SKM-1 treated with dmso at 0.1 percent for 144 hours (cell line): ENCODE measurements at regions not wholly inside any gene's neighbourhood (a gene's known extent, or its start where the extent isn't known, plus 50 kb on each side); places are given as distances from the start of the nearest gene placed in this dataset.
"Not testable (repeated sequence)": the region's sequence is repeated elsewhere in the genome, so short reads cannot be mapped to it uniquely, and the experiment has no call there.

Experiments used
- DNase-seq: peaks from one replicate; lab custom pipeline; 2025; ENCODE audit not compliant: unreplicated experiment; lab: John Stamatoyannopoulos, UW

DNA sequence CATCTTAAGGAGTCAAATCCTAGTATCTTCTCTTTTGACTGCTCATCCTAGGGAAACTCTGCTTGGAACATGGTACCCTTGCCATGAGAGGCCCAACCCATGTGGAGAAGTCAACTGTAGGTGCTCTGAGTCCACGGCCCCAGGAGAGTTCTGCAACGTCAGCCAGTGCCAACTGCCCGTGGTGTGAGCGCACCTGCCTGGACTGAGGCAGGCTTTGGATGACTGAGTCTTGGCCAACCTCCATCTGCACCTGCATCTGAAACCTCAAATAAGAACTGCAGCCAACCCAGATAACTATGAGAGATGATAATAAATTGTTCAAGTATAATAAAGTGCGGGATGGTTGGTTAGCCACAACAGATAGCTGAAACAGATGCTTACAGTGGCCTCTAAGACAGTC is 772.0 kb downstream of the TRIML1 start:
- no peak for DNase-seq

DNA sequence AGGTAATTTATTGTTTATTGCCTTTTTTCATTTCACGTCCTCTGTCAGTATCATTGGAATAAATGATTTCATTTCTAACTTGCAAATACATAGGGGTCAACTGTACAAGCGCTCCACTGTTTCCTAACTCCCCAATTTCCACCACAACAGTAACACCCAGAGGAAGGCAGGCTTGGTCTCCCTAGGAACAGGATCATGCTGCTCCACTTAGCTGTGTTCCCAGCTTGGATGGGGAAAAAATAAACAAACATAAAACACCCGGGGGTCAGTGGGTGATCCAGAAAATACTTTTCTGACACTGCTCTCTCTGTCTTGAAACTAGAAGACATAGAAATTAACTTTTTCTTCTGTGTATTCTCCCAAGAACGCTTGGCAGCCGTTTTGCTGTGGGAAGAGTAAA is 772.5 kb downstream of the TRIML1 start:
- DNase-seq = no peak

- DNase-seq = no peak
These were observed 775.9 kb downstream of the TRIML1 start for GRCh38 chr4:188915175-188915574.

DNA sequence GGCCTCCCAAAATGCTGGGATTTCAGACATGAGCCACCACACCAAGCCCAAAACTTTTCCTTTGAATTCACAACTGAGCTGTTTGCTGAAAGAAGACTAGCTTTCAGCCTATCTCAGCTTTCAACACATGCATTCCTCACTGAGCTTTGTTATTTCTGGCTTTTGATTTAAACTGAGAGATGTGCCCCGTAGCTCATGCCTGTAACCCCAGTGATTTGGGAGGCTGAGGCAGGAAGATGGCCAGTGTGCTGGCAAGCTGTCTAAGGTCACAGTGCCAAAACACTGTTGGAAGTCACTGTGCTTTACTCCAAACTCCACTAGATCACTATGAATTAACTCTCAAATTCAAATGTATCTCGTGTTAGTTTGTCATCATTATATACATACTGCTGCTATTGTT is 779.5 kb downstream of the TRIML1 start:
- DNase-seq = no peak

DNA sequence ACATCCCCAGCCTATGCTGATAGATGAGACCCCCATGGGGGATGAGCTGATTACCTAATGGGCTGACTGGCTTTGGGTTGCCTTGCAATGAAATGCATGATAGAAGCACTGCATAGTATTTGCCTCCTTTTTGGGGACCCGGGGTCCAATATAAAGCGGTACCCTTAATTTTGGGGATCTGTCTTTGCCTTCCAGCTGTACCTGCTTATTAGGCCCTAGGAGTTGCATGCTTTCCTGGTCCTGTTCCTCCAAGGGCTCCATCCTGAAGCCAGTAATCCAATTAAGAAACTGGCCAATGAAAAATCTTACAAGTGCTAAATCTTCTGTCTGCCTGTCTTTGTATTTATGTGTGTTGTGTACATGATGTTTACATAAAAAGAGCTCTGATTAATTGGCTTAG is 791.6 kb downstream of the TRIML1 start:
- no peak for DNase-seq

DNA sequence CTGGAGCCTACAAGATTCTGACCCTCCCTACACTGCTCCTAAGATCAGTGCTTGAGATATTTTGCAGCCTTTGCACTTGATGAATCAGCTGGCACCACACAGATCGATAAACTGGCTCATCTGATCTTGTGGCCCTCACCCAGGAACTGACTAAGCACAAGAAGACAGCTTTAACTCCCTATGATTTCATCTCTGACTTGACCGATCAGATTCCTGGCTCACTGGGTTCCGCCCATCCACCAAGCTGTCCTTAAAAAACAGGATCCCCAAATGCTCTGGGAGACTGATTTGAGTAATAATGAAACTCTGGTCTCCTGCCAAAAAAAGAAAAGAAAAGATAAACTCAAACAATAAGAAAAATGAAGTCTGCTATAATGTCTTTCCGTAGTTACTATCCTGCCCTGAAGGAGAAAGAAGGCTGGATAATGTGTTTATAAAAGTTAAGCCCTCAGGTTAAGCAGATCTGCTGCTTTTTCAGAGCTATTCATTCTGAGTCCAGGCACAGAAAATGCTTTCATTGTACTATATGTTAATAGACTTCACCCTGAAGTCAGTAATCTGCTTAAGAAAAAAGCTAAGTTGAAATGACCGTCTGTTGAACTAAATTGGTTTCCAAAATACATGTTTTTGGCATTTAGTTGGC is 795.2 kb downstream of the TRIML1 start:
- no peak for DNase-seq

- no peak for DNase-seq
These were observed 802.4 kb downstream of the TRIML1 start for GRCh38 chr4:188941524-188942119.

GRCh38 chr4:188942606-188943005 is 803.4 kb downstream of the TRIML1 start:
- DNase-seq = no peak

DNA sequence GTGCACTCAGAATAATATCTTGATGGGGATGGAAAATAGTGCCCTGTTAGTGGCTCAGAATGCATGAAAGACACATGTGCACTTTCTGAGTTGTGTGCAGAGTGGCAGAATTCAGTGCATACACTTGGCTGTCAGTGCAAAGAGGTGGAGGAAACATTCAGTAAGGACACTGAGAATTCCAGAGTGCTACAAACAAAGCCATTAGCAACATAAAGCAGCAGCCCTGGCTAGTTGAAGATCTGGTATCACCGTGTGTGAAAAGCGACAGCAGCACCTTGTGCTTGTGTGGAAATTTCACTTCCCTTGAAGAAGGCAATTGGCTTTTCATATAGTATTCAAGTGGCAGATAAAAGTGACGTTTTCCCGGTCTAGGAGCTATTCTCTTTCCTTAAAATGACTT is 810.4 kb downstream of the TRIML1 start:
- DNase-seq = no peak

GRCh38 chr4:188955066-188955465 is 815.8 kb downstream of the TRIML1 start:
- no peak for DNase-seq

GRCh38 chr4:188956566-188956965 is 817.3 kb downstream of the TRIML1 start:
- no peak for DNase-seq

- no peak for DNase-seq
These were observed 819.1 kb downstream of the TRIML1 start for GRCh38 chr4:188958346-188958745.

DNA sequence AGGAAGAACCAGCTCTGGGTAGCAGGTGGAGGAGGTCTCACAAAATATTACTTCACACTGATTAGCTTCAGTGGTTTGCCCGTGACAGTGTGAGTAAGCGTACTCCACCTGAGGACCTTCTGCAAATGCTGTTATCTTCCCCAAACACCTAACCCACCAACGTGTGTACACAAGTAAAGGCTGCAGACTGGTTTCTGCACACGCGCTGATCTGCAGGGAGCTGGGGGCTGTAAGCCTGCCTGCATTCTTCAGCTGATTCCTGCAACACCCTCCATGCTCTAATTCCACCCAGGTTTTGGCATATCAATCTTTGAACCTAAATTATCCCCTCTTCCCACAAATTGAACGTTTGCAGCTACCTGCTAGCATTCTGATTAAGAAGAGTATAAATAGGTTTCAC is 820.2 kb downstream of the TRIML1 start:
- DNase-seq = no peak

DNA sequence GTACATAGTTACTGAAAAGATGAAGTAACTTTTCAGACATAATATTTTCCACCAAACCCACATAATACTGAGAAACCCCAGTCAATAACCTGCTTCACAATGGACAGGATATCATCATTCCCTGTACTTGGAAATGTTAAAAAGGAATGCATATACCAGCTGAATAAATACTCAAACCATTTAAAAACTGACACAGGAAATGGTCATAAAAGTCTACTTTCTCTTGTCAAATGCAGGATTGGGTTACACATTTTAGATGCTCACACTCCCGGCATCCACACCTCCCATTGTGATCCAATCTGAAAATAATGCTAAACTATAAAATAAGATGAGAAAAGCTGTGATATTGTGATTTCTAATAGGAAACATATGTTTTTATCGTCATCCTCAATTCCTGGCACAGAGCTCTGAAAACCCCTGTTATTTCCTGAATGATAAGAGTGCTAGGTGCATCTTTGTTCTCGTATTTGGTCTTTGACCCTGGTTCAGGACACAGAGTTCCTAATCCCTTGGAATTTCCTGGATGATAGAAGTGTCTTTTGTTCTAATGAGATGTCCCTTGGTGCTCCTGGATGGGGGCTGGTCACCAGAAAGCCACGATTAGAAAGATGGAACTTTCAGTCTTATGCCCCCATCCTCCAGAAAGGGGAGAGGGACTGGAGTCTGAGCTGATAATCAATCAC is 821.3 kb downstream of the TRIML1 start:
- DNase-seq = no peak

- no peak for DNase-seq
These were observed 831.9 kb downstream of the TRIML1 start for GRCh38 chr4:188971125-188971524.

GRCh38 chr4:188975271-188975670 is 836.0 kb downstream of the TRIML1 start:
- no peak for DNase-seq

- DNase-seq = no peak
These were observed 837.4 kb downstream of the TRIML1 start for GRCh38 chr4:188976644-188977115.

DNA sequence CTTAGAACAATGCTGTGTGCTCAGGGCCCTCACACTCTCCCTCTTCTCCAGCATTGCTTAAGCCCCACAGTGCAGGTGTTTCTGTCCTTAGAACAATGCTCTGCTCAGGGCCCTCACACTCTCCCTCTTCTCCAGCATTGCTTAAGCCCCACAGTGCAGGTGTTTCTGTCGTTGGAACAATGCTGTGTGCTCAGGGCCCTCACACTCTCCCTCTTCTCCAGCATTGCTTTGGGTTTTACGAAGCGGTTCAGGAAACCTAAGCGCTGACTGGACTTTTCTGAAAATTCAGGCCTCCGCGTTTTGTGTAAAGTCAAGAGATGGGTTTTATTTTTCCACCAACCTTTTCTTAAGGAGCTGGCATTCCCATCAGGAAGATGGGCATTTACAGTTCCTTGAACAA is 838.0 kb downstream of the TRIML1 start:
- DNase-seq = not testable (repeated sequence)

DNA sequence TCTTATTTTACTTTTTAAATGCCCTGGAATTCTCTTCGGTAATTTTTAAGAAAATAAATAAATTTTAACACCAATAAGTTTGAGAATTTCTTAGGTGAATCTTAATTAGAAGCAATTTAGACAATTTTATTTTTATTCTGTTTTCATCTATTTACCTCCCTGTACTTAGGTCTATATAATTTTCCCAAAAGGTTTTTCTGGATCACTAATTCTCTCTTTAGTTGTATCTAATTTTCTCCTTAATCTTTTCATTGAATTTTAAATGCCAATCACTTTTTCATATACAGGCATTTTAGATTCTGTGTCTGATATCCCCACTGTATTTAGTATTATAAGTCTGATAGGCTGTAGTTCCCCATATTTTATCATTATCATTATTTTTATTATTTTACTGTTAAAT is 845.3 kb downstream of the TRIML1 start:
- no peak for DNase-seq

DNA sequence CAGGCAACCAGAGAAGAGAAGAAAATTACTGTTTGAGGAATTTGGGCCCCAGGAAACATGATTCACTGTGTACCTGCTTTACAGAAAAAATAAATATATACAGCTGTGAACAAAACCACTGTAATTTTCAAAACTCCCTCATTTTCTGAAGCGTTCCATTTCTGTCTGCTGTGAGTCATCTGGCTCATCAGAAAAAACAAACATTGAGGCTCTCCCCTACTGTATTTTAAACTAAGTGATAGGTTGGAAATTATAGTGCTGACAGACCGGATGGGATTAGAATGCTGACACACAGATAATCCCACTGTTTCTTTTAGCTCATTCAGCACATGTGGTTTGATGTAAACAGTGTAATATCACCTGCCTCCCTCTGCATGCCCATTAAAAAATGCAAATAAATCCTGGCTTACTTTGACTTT is 847.0 kb downstream of the TRIML1 start:
- DNase-seq = no peak

DNA sequence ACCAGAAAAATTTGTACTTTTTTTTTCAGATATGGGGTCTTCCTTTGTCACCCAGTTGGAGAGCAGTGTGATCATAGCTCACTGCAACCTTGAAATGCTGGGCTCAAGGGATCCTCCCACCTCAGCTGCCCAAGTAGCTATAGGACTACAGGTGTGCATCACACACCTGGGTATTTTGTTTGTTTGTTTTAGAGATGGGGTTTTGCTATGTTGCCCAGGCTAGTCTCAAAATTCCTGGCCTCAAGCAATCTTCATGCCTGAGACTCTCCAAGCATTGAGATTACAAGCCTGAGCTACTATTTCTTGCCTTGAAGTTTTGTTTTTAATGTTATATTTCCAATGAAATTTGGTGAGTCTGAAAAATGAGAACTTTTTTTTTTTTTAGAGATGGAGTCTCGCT is 847.8 kb downstream of the TRIML1 start:
- DNase-seq = no peak

DNA sequence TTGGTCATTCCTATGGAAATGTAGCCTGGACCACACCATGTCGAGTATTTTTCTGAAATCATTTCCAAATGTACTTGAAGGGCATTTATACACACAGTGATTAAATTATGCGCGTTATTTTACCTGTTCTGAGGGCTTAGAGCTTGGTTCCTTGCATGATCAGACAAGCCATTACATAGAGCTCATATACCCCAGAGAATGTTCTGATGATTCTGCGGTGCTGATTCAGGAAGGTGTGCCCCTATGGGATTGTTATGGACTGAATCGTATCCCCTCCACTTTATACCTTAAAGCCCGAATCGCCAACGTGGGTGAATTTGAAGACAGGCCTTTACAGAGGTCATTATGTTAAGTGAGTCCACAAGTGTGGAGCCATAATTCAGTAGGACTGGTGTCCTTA is 848.9 kb downstream of the TRIML1 start:
- DNase-seq = no peak
